UCSD-AML1 (cell line): ENCODE measurements at regions not wholly inside any gene's neighbourhood (a gene's known extent, or its start where the extent isn't known, plus 50 kb on each side); places are given as distances from the start of the nearest gene placed in this dataset.

Experiments
- DNase-seq: peaks from one replicate; lab custom pipeline; 2025; ENCODE audit not compliant: unreplicated experiment; lab: John Stamatoyannopoulos, UW

GRCh38 chr5:116646611-116647289 lies 72.1 kb upstream of the SEMA6A start:
- DNase-seq = no peak

GRCh38 chr5:116645627-116646026 lies 71.0 kb upstream of the SEMA6A start:
- DNase-seq = no peak

- DNase-seq = no peak
Observed at GRCh38 chr5:116640236-116640635, 65.6 kb upstream of the SEMA6A start.

GRCh38 chr5:116637149-116637740 lies 62.6 kb upstream of the SEMA6A start:
- DNase-seq = no peak

GRCh38 chr5:116632890-116633289 lies 58.3 kb upstream of the SEMA6A start:
- DNase-seq = no peak

- no peak for DNase-seq
Observed at GRCh38 chr5:116631147-116631546, 56.5 kb upstream of the SEMA6A start.

GRCh38 chr5:116629168-116629567 lies 54.5 kb upstream of the SEMA6A start:
- no peak for DNase-seq

GRCh38 chr5:116626945-116627679 lies 52.5 kb upstream of the SEMA6A start:
- DNase-seq = no peak

- no peak for DNase-seq
Observed at GRCh38 chr5:116626272-116626723, 51.7 kb upstream of the SEMA6A start.
